Hypothalamus (tissue), 51 donors: ENCODE measurements at regions not wholly inside any gene's neighbourhood (a gene's known extent, or its start where the extent isn't known, plus 50 kb on each side); places are given as distances from the start of the nearest gene placed in this dataset.

Experiments used
- DNase-seq, 51 donors: peaks; one replicate each; lab custom pipeline; 2025; lab: John Stamatoyannopoulos, UW

DNA sequence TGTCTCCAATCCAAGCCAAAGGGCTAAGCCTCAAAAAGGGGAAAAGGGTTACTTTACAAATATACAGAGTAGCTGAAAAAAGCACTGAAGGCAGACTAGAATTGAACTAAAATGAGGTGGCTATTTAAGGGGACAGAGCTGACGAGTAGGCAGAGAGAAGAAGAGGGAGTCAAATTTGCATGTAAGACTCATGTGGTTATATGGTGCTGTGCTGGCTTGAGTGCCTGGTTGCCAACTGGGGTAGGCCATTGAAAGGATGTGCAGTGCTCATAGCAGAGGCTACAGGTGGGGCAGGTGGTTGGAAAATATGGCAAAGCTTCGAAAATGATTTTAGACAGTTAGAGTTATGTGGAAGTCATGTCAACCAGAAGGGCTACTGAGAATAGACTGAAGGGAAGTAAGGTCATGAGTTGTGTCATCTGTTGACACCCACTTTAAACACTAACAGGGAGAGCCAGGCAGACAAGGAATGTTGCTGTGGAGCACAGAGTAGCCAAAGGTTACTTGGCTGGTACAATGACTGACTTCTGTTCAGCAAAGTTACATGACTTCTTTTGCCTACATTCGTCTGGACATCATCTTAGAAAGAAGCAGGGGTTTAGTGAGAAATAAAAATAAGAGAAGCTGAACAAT lies 1210.4 kb downstream of the ADGRL3 start:
- DNase-seq, result no peak

DNA sequence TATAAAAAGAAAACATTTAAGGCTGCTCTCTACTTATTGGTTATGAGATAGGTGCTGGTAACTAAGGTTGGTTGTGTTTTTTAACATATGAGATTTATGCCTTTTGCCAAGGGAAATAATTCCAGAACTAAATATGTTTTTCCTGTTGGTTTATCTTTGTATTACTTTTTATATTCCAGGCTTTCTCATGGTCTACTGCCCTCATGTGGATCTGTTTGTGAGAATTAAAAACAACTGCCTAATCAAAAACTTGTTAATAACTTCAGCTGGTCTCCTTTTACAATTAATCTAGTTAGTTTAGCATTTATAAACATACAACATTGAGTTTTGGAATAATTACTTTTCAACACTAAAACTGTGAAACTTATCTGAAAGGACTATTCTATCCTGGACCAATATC lies 1208.3 kb downstream of the ADGRL3 start:
- DNase-seq, result peak in 1 of 51 donors; percentile 2

DNA sequence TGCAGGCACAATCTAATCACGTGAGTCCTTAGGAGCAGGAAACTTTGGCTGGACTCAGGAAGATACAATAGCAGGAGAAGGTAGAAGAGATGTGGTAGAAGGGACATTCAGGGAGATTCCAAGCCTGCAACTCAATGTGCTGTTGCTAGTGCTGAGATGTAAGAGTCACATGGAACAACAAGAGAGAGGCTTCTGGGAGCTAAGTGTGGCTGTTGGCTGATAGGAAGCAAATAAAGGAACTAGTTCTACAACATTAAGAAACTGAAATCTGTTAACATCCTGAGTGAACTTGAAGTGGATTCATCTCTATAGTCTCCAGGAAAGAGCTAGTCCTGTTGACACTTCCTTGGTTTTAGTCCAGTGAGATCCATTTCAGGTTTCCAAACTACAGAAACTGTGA lies 1207.4 kb downstream of the ADGRL3 start:
- DNase-seq, result no peak

DNA sequence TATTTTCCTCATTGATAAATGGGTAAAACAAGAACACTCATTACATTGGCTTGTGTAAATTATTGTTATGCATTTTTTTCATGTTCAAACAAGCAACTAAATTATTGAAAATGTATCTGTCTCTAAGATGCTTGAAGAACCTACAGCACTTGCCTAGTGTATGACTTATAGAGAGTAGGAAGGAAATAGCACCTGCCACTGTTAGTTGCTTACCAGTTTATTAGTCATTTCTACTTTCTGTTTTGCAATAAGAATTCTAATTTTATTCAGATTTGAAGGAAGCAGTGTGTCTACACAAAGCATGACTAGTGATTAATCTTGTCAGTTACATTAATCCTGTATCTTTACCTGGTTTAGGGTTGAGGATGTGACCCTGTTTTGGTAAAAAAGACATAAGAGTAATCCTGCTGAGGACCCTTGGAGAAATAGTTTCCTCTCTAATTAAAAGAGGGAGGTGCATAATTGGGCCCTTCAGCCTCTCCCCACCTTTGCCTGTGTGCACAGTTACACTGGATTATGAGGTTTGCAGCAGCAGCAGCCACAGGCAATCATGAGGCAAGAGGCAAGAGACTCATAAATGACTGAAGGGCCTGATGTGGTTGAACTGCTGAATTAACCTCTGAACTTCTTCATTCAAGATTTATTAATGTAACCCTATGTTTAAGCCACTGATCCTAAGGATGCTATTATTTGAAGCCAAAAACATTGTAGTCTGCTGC lies 1202.1 kb downstream of the ADGRL3 start:
- no peak for DNase-seq

DNA sequence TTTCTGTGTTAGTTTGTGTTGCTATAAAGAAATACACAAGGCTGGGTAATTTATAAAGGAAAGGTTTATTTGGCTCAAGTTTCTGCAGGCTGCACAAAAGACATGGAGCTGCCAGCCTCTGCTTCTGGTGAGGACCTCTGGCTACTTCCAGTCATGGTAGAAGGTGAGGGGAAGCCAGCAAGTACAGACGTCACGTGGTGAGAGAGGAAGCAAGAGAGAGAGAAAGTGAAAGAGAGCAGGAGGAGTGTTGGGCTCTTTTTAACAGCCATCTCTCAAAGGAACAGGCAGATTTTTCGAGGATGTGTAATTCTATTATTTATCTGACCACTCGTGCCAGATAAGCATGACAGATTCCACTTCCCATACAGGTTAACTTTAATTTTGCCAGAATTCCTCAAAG lies 1199.1 kb downstream of the ADGRL3 start:
- DNase-seq, result no peak

DNA sequence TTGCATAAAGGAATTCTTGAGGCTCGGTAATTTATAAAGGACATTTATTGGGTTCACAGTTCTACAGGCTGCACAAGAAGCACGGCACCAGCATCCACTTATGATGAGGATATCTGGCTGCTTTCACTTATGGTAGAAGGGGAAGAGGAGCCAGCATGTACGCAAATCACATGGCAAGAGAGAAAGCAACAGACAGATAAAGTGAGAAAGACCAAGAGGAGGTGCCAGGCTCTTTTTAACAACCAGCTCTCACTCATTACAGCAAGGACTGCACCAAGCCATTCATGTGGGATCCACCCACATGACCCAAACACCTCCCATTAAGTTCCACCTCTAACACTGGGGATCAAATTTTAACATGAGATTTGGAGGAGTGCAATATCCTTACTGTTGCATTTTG lies 1198.2 kb downstream of the ADGRL3 start:
- DNase-seq, result no peak

DNA sequence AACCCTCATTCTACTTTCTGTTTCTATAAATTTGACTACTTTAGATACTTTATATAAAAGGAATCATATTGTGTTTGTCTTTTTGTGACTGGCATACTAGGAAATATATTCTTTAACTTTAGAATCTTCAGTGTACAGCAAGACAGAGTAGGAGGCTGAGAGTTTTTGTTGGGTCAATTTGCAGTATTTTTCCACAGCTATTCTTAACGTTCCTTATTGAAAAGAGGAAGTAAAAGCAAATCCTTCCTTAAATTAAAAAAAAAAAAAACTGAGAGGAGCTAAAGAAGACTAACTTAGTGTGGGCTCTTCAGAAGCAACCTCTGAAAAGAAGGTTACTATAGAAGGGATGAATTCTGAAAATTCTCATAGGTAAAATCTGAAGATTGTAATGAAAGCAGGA lies 1194.6 kb downstream of the ADGRL3 start:
- no peak for DNase-seq

DNA sequence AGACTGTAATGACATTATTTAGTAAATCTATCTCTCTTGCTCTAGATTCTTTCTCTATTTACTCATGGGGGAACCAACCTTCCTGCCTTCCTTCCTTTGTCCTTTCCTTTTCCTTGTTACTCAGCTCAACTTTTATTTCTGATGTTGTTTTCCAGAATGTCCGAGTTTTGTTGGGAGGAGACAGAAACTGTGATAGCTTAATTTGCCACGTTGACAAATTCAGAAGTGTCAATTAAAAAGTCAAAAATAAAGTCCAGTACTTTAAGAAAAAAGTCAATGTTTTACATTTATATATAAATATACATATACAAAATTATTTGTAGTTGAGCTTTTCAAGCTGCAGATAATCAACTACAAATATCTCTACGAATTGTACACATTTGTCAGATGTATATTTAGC lies 1187.7 kb downstream of the ADGRL3 start:
- DNase-seq, result no peak

DNA sequence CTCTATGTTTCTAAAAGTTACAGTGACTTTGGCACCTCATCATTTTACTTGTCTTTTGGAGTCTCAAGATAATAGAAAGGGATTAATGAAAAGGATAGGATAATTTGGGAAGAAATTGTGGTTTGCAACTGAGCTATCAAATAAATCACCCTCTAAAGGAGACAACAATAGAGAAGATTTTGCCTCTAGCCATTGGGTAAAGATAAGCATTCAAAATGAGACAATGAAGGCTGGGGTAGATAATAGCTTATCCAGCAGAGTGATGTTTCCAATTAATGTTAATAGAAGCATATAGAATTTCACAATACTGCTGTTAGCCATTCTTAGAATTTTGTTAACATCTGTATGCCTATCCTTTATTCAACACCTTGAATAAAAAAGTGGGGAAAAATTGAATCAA lies 1177.6 kb downstream of the ADGRL3 start:
- DNase-seq, result no peak

DNA sequence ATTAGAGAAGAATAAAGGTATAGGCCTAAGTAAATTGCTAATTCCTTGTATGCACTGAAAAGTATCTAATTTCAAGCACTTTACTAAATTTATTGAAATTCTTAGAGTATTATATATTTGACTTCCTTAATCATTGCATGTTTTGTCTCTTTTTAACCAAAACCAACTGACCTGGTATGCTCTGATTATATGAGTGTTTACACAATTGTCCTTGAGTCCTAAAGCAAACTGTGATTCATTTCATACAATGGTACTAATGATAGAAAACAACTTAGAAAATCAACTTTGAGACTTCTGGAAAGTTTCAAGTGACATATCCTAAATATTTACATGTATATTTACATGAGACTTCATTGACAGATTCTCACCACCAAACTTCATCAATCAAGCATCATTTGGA lies 1177.1 kb downstream of the ADGRL3 start:
- DNase-seq, result no peak

DNA sequence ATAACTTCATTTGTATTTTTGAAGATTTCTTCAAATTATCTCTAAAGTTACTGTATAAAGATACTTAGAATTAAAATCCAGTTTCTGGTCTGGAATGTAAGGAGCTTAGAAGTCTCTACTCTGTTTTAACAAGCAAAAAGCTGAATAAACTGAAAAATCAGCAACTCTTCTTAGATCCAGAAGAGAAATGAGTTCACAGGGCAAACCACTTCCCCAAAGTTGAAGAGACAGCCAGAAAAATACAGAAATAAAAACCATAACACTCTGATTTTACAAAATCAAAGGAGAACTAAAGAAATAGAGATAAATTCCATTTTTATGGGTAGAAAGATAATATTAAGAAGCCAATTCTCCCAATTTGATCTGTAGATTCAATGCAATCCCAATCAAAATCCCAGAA lies 1166.8 kb downstream of the ADGRL3 start:
- no peak for DNase-seq

DNA sequence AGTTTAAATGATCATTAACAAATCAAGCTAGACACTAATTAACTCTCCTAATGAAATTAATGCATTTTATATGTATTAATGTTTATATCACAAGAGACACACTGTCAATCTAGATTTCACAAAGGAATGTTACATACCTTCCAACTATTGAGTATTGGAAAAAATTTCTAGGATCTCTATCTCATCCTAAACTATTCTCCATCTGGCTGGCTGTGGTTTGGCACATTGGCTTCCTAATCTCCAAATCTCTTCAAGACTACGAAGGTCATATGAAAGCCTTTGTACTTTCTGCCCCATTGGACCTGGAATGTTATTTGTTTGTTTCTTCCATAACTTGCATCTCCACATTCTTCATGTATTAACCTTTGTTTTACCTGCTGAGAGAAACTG lies 1160.0 kb downstream of the ADGRL3 start:
- DNase-seq, result no peak

DNA sequence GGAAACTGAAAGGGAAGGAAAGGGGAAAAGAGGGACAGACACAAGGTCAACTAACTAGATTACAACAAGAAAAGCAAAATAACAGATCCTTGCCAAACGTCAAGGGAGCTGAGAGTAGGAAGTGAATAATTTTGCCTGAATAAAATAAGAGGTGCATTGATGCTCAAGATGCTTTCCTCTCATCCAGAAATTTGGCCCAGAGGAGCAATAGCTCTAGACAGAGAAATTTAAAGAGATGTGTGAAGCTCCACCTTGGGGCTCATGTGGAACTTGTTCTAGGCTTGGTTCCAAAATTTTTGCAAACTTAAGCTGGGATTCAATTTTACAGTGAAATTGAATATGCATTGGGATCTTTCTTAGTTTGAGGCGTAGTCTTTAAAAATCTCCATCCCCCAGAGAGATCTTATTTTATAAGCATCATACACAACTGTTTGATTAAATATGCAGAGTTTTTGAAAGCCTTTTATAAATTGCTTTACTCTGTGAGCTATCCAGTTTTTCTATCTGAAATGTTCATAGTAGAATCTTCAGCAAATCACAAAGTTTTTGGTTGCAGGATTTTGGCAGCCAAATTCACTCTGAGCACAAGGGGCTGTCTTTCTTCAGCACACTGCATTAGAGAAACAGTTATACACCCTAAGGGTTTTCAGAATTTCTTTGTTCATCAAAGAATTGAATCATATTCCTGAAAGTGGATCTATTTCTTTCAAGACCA lies 1159.5 kb downstream of the ADGRL3 start:
- no peak for DNase-seq

DNA sequence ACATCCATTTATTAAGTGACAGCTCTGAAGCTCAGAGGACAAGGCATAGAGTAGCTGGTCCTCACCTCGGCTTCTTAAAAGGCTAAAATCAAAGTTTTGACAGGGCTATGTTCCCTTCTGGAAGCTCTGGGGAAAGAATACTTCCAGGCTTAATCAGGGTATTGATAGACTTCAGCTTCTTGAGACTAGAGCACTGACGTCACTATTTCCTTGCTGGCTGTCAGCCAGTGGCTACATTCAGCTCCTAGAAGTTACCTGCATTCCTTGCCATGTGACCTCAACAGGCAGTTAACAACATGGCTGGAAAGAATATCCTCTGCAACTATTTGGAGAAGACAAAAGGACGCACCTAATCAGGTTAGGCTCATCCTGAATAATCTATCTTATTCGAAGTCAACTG lies 1144.8 kb downstream of the ADGRL3 start:
- DNase-seq, result no peak

DNA sequence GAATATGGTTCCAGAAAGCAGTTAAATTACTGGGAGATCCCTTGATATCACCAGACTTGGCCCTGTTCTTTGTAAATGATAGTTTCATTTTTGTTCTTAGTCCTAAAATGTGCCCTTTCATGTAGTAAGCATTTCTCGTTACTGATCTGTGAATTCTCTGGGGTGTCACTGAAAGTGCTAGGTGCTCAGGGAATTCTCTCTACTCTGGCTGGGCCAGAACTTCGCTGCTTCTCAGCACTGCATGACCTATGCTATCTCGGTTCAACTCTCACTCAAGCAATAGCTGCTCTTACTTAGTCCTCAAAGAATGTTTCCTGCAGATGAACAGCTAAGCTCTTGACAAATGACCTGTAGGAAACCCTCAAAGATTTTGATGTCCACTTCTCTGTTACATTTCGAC lies 1144.3 kb downstream of the ADGRL3 start:
- no peak for DNase-seq

DNA sequence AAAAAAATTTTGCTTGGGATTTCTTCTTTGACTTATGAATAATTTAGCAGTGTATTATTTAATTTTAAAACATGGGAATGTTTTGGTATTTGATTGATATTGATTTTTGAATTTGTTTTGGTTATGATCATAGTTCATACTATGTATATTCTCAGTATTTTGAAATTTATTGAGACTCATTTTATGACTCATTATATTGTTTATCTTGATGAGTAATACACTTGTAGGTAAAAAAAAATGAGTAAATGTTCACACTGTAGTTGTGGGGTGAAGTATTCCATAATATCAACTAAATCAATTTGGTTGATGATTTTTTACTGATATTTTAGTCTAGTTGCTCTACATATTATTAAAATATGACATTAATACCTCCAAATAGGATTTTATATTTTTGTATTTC lies 1142.2 kb downstream of the ADGRL3 start:
- DNase-seq, result no peak

DNA sequence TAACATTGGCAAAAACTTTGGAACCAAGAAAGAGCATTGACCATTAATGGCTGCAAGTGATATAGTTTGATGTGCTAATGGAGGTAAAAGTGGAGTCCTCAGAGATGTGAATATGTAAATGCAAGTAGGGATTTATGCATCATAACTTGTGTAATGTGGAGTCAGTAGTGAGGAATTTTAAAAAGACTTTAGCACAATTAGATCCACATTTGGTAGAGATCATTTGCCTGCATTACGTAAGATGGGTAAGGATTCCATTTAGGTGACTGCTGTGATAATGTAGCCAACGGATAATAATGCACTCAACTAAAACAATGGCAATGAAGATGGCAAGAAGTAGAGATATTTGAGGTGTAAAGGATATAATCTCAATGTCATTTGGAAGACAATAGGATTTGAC lies 1128.4 kb downstream of the ADGRL3 start:
- no peak for DNase-seq

DNA sequence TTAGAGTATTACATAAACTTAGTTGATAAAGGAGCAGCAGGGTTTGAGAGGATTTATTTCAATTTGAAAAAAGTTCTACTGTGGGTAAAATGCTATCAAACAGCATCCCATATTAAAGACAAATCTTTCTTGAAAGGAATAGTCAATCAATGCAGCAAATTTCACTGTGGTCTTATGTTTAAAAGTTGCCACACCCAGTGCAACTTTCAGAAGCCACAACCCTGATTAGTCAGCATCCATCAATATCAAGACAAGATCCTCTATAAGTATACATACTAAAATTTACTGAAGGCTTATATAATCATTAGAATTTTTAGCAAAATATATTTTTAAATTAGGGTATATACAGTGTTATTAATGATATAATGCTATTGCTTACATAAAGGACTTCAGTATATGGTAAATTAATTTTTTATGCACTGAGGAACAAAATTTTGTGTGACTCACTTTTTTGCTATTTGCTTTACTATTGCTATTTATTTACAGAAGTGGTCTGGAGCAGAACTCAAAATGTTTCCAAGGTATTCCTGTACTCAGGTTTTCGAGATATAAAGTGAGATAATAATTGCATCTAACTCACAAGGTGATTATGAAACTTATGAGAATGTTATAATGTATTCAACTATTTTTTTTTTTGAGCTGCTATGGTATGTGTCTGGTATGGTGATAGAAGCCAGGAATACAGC lies 1127.6 kb downstream of the ADGRL3 start:
- DNase-seq, result no peak

DNA sequence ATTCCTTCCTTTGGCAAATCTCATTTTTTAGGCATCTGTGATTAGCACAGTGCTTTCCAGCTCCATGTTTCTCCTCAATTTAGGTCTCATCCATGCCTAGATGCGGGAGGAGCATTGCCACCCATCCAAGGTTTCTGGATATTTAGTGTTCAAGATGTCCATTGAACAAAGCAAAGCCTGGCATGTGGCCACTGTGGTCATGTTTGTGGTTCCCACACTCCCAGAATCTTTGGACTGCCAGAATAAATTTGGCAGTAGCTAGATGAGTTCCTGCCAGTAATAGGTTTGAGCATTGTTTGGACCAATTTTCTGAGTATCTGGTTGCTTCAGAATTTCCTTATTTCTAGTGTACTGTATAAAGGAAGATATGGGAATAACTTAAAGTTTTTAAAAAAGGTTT lies 1124.1 kb downstream of the ADGRL3 start:
- peak in 11 of 51 donors; percentile 0 to 28 (median 1) for DNase-seq

DNA sequence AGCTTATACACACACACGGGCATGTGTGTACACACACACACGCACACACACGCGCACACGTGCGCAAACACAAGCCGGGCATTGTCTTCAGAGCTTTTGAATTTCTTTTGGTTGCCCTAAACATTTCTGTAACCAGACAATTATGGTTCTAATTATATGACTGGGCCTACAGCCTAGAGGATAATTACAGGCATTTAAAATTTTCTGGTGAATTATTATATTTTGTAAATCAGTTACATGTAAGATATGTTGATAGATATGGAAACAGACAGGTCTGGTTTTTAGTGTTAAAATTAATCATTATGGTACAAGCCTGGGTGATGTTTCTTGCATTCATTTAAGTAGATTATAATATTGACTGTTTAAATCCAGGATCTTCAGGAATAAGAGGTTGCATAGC lies 1120.5 kb downstream of the ADGRL3 start:
- DNase-seq, result no peak

DNA sequence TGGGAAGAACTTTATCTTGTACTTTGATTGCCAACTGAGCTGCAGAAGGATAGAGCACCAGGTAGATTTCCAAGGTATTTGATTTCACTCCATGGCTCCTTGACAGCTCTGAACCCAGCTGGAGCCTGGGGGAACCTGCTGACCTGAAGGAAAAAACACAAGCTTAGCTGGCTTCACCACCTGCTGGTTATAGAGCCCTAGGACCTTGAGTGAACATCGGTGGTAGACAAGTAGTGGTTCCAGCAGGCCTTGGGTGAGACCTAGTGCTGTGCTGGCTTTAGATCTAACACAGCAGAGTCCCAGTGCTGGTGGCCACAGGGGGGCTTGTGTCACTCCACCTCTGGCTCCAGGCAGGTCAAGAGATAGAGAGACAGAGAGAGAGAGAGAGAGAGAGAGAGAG lies 1102.6 kb downstream of the ADGRL3 start:
- DNase-seq, result no peak

DNA sequence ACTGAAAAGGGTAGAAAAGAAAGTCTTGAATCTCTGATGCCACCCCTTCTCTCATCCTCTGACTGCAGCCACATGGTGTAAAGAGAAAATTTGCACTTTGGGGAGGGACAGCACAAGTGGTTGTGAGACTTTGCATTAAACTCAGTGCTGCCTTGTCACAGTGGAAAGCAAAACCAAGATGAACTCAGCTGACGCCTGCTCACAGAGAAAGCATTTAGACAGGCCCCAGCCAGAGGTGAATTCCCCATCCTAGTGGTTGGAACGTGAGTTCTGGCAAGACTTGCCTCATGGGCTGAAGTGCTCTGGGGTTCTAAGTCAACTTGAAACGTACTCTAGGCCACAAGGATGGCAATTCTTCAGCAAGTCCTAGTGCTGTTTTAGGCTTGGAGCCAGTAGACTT lies 1101.4 kb downstream of the ADGRL3 start:
- DNase-seq, result no peak
